CD14-positive monocyte (primary cell): ENCODE measurements at regions not wholly inside any gene's neighbourhood (a gene's known extent, or its start where the extent isn't known, plus 50 kb on each side); places are given as distances from the start of the nearest gene placed in this dataset.

Source experiments
- DNase-seq, 3 donors: peaks; one replicate each; pipeline ENCODE4 v3.0.0-alpha.2; 2011 to 2022
- H2AFZ ChIP-seq: 2 replicates; pipeline ENCODE4 v1.6.0; 2012; ENCODE audit warnings: mild to moderate bottlenecking, low read depth, low read length, inconsistent platforms; ENCODE audit not compliant: insufficient read depth, poor library complexity, severe bottlenecking
- H3K27ac ChIP-seq, 2 donors: 1 replicate in 1 of 2; 2 replicates in 1 of 2; pipeline ENCODE4 v1.5.1; 2012 to 2013; ENCODE audit warnings: low read length in 2 of 2, control low read depth in 1 of 2, inconsistent platforms in 1 of 2, low read depth in 1 of 2, mild to moderate bottlenecking in 1 of 2
- H3K27me3 ChIP-seq, 2 donors: one replicate each; pipeline versions ENCODE4 v1.6.0 to v1.6.1; 2011 to 2013; ENCODE audit warnings: low read length in 2 of 2; ENCODE audit not compliant: control insufficient read depth in 2 of 2, insufficient read depth in 2 of 2
- H3K36me3 ChIP-seq, 2 donors: replicated peaks in 1 of 2; 1 replicate in 1 of 2; 2 replicates in 1 of 2; pipeline versions ENCODE4 v1.5.1 to v1.6.1; 2012 to 2013; ENCODE audit warnings: low read length in 2 of 2, control low read depth in 1 of 2, inconsistent platforms in 1 of 2, mild to moderate bottlenecking in 1 of 2; ENCODE audit not compliant: insufficient read depth in 2 of 2, control insufficient read depth in 1 of 2
- H3K4me1 ChIP-seq, 2 donors: 1 replicate in 1 of 2; 2 replicates in 1 of 2; pipeline versions ENCODE4 v1.5.1 to v1.6.1; 2012 to 2013; ENCODE audit warnings: low read length in 2 of 2, control low read depth in 1 of 2, inconsistent platforms in 1 of 2, mild to moderate bottlenecking in 1 of 2, moderate library complexity in 1 of 2; ENCODE audit not compliant: insufficient read depth in 2 of 2, control insufficient read depth in 1 of 2
- H3K4me2 ChIP-seq: replicated peaks from 2 replicates; pipeline ENCODE3; 2012; ENCODE audit warnings: low read length, moderate library complexity, mild to moderate bottlenecking; ENCODE audit not compliant: poor library complexity, severe bottlenecking; ENCODE audit errors: extremely low read depth
- H3K4me3 ChIP-seq, 3 experiments: fragments of 200-600 bp in 1 of 3; sonication (generic) in 1 of 3; replicated peaks in 1 of 3; 1 replicate in 2 of 3; 2 replicates in 1 of 3; pipeline ENCODE4 v1.5.1; 2011 to 2013; ENCODE audit warnings: low read length in 3 of 3, mild to moderate bottlenecking in 3 of 3, control low read depth in 2 of 3, low read depth in 2 of 3, inconsistent platforms in 1 of 3, moderate library complexity in 1 of 3
- H3K79me2 ChIP-seq: 2 replicates; pipeline ENCODE4 v1.6.0; 2012; ENCODE audit warnings: mild to moderate bottlenecking, control low read depth, inconsistent platforms, low read length, moderate library complexity; ENCODE audit not compliant: insufficient read depth
- H3K9ac ChIP-seq: 2 replicates; pipeline ENCODE4 v1.6.0; 2017; ENCODE audit warnings: low read length, mild to moderate bottlenecking; ENCODE audit not compliant: insufficient read depth, poor library complexity, severe bottlenecking
- H3K9me3 ChIP-seq, 2 donors: replicated peaks in 1 of 2; 1 replicate in 1 of 2; 2 replicates in 1 of 2; pipeline versions ENCODE4 v1.5.1 to v1.6.1; 2012 to 2013; ENCODE audit warnings: low read length in 2 of 2, control low read depth in 1 of 2; ENCODE audit not compliant: control insufficient read depth in 1 of 2, insufficient read depth in 1 of 2
- H4K20me1 ChIP-seq: 2 replicates; pipeline ENCODE4 v1.6.0; 2012; ENCODE audit warnings: mild to moderate bottlenecking, low read length, control low read depth, moderate library complexity; ENCODE audit not compliant: insufficient read depth
- H3K27ac Mint-ChIP-seq, 7 donors: one replicate each; pipeline ENCODE4 v1.8.0; 2020; ENCODE audit warnings: mild to moderate bottlenecking in 7 of 7, mixed read lengths in 7 of 7, moderate library complexity in 6 of 7, inconsistent platforms in 2 of 7
- H3K27me3 Mint-ChIP-seq, 3 donors: one replicate each; pipeline ENCODE4 v1.8.0; 2021 to 2022; ENCODE audit warnings: low read depth in 3 of 3, mild to moderate bottlenecking in 3 of 3, mixed read lengths in 3 of 3, moderate library complexity in 3 of 3, inconsistent platforms in 1 of 3
- H3K36me3 Mint-ChIP-seq, 2 donors: one replicate each; pipeline ENCODE4 v1.8.0; 2020; ENCODE audit warnings: mixed read lengths in 2 of 2, inconsistent platforms in 1 of 2, mild to moderate bottlenecking in 1 of 2
- H3K4me1 Mint-ChIP-seq: one replicate; pipeline ENCODE4 v1.8.0; 2020; ENCODE audit warnings: mild to moderate bottlenecking, mixed read lengths
- H3K4me3 Mint-ChIP-seq, 2 donors: one replicate each; pipeline ENCODE4 v1.8.0; 2020; ENCODE audit warnings: mild to moderate bottlenecking in 2 of 2, mixed read lengths in 2 of 2, moderate library complexity in 1 of 2
- H3K9me3 Mint-ChIP-seq, 7 donors: one replicate each; pipeline ENCODE4 v1.8.0; 2020 to 2022; ENCODE audit warnings: mixed read lengths in 7 of 7, mild to moderate bottlenecking in 6 of 7, moderate library complexity in 6 of 7, inconsistent platforms in 2 of 7
- CTCF ChIP-seq: fragments of 200-600 bp; IDR thresholded peaks from one replicate; pipeline ENCODE4 v1.8.0; 2022; ENCODE audit warnings: antibody characterized with exemption, mild to moderate bottlenecking
- WGBS: methylation state at CpG from one replicate; pipeline ENCODE4 v1.1.5; 2013; ENCODE audit warnings: missing lambda C conversion rate; ENCODE audit not compliant: insufficient coverage; 5-methylcytosine and 5-hydroxymethylcytosine counted together
- intact Hi-C, 2 donors: fragments of 100-400 bp; cut with micrococcal nuclease; formaldehyde crosslinking; loops; one replicate each; pipeline versions ENCODE4 v1.15.0 to v1.15.1; 2023

DNA sequence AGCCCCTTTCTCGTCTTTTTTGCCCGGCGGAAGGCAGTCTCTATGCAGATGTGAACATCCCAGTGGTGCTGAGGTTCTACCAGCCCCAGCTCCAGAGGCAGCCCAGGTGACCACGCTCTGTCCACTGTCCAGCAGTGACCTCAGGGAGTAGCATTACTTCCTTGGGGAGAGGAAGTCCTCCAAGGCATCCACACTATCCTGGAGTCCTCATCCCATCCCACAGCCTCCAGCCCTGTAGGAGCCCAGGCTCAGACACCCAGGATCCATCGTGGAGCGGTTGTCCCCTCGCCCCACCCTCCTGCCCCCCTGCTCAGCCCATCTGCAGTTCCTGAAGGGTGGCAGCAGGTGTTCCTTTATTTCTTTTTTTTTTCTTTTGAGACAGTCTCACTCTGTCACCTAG lies 294.5 kb upstream of the IRX4 start:
- no peak overlapping the region for H3K9ac ChIP-seq
- TF ChIP-seq CTCF, result no peak
- H3K4me3 Mint-ChIP-seq, result no peak overlapping the region
- no peaks in the 10 kb centered on the region for H3K27me3 ChIP-seq
- H4K20me1 ChIP-seq, result no peaks in the 10 kb centered on the region
- intact Hi-C loops, result no loop called here
- WGBS, result 85% methylated on average over 5 of the region's 7 CpGs
- no peaks in the 10 kb centered on the region for H3K36me3 ChIP-seq
- H3K9me3 ChIP-seq, result no peaks in the 10 kb centered on the region
- peaks cover 6 to 8% (median 7%) of the 10 kb centered on the region in 3 donors for H3K27me3 Mint-ChIP-seq
- no peaks in the 10 kb centered on the region for H3K4me1 ChIP-seq
- no peak overlapping the region for H2AFZ ChIP-seq
- peaks cover 0 to 2% (median 0%) of the 10 kb centered on the region in 7 donors for H3K9me3 Mint-ChIP-seq
- H3K27ac ChIP-seq, result no peak overlapping the region
- no peaks in the 10 kb centered on the region for H3K36me3 Mint-ChIP-seq
- no peak for DNase-seq
- no peak overlapping the region for H3K27ac Mint-ChIP-seq
- no peak overlapping the region for H3K4me2 ChIP-seq
- no peaks in the 10 kb centered on the region for H3K79me2 ChIP-seq
- no peak overlapping the region for H3K4me3 ChIP-seq
- H3K4me1 Mint-ChIP-seq, result no peaks in the 10 kb centered on the region

DNA sequence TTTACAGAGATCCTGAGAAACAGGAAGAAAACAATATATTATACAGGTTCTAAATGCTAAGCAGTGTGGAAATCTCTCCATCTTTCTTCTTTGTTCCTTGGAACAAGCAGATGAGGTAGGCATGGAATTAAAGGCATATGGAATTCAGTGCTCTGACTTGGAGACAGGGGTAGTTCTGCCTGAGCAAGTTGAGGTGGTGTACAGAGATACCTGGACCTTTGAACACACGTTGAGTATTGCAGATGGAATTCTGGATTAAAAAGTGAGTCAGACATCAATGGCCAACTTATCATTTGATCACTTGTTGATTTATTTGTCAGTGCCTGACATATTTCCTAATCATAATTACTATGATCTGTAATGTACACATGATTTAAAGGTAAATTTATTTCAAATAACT lies 293.9 kb upstream of the IRX4 start:
- H3K36me3 ChIP-seq, result no peaks in the 10 kb centered on the region
- H2AFZ ChIP-seq, result no peak overlapping the region
- H3K4me2 ChIP-seq, result no peak overlapping the region
- H3K9ac ChIP-seq, result no peak overlapping the region
- H3K4me1 ChIP-seq, result no peaks in the 10 kb centered on the region
- H4K20me1 ChIP-seq, result no peaks in the 10 kb centered on the region
- Mint-ChIP-seq H3K4me3 (no peak overlapping the region), H3K36me3 (no peaks in the 10 kb centered on the region), H3K27me3 (peaks cover 6 to 8% (median 7%) of the 10 kb centered on the region in 3 donors), H3K9me3 (peaks cover 0 to 4% (median 0%) of the 10 kb centered on the region in 7 donors), H3K27ac (no peak overlapping the region), H3K4me1 (no peaks in the 10 kb centered on the region)
- no peaks in the 10 kb centered on the region for H3K9me3 ChIP-seq
- TF ChIP-seq CTCF, result no peak
- WGBS, result 67% methylated on average over 1 of the region's 1 CpG
- no peak overlapping the region for H3K4me3 ChIP-seq
- intact Hi-C loops, result no loop called here
- H3K79me2 ChIP-seq, result no peaks in the 10 kb centered on the region
- no peaks in the 10 kb centered on the region for H3K27me3 ChIP-seq
- no peak overlapping the region for H3K27ac ChIP-seq
- DNase-seq, result no peak
